ENCODE measurements at regions not wholly inside any gene's neighbourhood (a gene's known extent, or its start where the extent isn't known, plus 50 kb on each side); places are given as distances from the start of the nearest gene placed in this dataset.

DNA sequence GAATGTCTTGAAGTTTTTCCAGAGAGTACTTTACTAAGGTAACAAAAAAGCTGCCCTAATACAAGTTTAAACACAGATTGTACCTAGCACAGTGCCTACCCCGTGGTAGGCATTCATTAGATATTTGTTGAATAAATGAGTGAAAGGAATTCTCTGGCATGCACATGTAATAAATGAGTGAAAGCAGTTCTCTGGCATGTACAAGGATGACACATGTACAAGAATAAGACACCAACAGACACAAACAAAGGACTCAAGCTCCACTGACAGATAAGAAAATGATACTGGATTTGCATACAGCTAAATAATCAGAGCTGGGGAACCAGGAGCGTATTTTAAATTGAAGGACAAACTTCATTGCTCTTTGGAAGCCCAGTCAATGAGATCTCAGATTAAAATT, 535.8 kb downstream of the EFNA5 start:
- DNase-seq = no peak

- DNase-seq = no peak
These were observed 541.7 kb downstream of the EFNA5 start for GRCh38 chr5:107129051-107129450.

DNA sequence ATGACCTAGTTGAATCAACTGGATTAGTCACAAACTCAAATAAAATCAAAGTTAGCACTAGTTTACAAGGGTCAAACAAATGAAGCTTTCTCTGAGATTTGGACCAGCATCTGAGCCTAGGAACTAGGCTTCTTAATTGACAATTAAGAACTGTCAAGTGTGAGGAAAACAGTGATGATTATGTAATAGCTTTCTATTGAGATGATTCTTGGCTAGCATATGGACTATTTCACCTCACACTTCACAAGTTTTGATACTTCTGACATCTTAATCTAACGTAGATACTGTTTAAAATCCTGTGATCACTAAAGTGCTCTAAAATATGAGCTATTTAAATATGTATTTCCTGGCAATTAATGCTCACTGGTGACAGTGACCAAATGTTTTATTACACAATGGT, 542.9 kb downstream of the EFNA5 start:
- DNase-seq = no peak

GRCh38 chr5:107126341-107126740, 544.4 kb downstream of the EFNA5 start:
- DNase-seq = no peak

GRCh38 chr5:107124376-107124775, 546.4 kb downstream of the EFNA5 start:
- DNase-seq = no peak

DNA sequence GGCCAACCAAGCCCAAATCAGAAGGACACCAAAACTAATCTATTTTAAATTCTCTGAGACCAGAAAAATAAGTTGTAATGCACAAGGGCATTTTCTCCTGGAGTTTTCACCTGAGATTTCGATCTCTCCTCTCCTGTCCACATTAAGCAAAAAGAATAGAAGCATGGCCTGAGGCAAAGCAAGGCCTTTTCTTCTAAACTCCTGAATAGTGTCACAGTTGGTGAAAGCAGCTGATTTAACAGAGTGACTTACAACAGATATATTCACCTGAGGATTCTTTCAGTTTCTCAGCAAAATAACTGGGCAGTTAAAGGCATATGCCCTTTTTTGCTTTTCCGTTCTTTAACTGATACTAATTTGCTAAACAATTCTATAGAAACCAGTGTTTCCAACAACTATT, 547.7 kb downstream of the EFNA5 start:
- no peak for DNase-seq

GRCh38 chr5:107121793-107122519, 548.8 kb downstream of the EFNA5 start:
- no peak for DNase-seq

DNA sequence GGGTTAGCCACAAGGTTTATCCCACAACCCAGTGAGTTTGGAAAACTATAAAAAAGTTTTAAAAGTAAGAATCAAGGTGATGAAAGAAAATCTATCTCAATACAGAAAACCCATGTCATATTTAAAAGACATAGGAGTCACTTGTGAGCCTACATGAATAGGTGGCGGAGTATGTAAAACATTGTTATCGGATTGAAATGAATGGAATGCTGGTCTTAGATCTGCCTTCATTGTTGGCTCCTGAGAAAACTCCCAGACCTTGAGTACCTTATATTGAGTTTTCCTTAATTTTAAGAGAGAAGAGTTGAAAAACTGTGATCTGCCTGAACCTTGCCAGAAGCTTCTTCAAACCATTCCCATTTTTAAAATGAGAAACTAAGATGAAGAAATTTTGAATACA, 551.1 kb downstream of the EFNA5 start:
- no peak for DNase-seq

DNA sequence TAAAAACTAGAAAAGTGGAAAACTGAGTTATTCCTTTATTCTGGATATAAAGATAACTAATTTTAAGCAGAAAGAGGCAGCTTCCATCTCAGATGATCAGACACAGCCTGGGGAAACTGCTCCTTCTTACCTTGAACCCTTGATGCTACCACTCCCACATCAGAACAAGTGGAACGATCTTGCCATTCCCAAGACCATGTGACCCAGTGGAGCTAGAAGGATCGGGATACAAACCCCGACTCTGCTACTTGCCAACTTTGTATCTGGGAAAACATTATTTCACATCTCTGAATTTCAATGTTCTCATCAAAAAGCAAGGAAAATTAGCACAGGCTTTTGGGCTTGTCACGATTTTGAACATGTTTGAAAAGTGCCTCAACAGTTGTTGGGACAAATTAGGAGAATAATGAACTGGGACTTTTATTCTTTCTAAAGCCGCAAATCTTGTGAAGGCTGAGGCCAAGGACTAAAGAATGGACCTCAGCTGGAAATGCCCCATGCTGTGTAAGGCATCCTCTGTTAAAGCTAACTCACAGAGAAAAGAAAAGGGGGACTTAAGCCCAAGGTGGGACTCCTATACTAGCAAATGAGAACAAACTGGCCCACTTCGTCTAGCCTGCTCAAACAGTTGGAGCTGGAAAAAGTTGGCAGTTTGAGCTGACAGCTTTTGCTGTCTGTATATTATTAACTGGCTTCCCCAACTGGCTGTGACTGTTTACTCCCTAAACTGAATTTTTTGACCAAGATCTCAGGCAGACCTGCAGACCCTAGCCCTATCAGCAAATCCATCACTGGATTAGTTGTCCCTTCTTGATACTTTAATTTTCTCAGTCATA, 552.3 kb downstream of the EFNA5 start:
- no peak for DNase-seq

DNA sequence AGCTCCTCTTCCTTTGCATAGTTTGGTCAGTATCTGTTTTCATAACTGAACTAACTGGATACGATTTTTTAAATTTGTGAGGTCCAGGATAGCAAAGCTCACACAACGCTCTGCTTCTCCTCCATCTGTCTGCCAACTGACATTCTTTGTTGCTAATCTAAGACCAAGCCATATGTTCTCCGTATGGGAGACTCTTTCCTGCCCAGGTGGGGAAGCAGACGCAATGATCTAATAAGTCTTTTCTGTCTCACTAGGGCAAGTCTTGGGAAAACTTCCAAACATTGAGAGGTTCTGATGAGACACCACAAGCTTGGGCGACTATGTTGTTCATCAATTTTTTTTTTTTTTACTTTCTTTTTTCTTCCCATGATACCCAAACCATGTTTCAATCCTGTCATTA, 558.5 kb downstream of the EFNA5 start:
- no peak for DNase-seq

DNA sequence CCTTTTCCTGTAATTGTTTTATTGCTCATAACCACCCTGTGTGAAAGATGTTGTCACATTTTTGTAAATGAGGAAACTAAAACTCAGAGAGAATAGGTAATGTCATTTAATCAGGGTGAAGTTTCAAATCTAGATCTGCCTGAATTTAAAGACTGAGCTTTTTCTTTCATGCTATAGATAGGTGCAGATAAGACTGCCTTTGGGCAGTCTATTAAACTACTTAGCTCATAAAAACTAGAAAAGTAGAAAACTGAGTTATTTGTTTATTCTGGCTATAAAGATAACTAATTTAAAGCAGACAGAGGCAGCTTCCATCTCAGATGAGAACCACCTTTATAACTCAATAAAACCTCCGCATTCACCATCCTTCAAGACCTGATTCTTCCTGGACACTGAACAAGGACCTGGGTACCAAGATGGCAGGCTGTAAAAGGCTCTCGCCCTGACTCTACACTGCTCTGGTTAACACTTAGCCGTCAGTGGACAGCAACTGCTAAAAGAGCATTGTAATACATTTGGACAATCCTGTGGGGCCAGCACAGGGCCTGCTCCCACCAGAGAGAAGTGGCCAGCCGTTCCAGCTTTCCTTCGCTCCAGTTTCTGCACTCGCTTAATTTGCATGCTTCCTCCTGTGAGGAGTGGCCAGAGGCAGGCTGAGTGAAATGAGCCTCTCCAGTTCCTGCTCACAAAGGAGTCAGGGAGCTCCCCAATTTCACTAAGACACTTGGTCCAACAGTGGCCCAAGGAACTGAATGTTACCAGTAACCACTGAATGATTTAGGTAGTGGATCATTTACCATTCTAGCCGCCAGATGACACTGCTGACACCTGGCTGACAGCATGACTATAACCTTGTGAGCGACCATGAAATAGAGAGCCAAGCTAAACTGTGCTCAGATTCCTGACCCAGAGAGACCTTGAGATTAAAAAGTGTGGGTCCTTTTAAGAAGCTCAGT, 566.4 kb downstream of the EFNA5 start:
- DNase-seq = no peak

DNA sequence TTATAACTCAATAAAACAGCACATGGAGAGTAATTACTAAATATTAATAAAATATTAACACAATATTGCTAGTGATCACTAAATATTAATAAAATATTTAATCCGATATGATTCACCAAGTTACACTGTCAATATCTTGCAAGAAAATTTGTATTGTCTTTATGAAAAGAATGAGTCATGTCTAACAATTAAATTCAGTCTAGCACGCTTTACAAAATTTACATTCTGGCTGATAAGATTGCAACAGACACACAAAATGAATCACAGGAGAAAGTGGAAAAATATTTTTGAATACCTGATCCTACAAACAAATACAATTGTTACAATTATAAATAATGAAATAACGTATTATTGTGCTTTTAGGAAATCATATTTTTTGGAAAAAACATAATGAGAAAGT, 567.2 kb downstream of the EFNA5 start:
- no peak for DNase-seq

DNA sequence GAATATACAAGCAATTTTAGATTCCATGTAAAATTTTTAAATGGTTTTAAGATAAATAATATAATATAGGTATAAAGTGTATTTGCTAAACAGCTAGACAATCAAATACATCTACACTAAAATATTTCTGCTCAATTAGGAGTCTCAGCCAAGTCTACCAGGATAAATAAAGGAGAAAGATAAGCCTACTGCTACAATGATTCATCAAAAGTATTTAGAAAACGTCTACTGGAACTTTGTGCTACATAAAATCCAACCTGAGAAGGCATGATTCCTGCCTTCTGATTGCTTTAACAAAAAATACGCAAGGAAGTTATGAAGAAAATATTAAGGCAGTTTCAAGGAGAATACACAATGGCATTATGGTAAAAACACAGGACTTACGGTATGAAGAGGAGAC, 570.6 kb downstream of the EFNA5 start:
- no peak for DNase-seq

DNA sequence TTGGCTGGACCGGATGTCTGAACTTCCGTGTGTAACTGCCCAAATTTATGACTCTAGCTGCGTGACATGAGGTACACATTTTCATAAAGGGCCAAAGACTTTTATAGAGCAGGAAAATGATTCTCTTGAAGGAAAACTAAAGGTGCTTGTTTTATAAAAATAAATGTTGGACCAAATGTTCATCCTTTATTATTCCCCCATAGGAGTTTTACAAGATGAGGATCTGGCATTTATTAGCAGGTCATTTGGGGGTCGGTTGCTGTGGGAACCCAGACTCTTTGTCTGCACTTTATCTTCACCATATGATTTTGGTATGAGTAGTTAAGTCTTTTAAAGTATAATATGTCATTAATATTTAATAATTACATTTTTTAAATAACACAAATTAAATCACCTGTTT, 571.2 kb downstream of the EFNA5 start:
- no peak for DNase-seq

- DNase-seq = no peak
These were observed 578.0 kb downstream of the EFNA5 start for GRCh38 chr5:107092695-107093094.

DNA sequence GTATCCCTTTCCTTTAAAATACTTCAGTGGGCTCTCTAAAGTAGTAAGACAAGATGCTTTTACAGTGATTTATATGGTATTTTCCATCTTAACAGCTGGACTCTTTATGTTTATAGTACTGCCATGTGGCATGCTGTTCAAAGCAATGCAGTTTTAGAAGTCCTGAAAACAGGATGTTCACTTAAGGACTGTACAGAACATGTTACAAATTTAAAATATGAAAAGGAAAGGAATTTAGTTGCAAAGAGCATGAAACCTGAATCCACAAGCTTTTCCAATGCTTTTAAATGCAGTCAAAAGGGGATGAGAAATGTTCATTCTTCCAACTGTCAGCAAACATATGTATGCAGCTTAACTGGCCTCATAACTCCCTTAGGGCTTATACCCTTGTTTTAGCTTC, 580.2 kb downstream of the EFNA5 start:
- no peak for DNase-seq

GRCh38 chr5:107088907-107089306, 581.8 kb downstream of the EFNA5 start:
- DNase-seq = no peak

DNA sequence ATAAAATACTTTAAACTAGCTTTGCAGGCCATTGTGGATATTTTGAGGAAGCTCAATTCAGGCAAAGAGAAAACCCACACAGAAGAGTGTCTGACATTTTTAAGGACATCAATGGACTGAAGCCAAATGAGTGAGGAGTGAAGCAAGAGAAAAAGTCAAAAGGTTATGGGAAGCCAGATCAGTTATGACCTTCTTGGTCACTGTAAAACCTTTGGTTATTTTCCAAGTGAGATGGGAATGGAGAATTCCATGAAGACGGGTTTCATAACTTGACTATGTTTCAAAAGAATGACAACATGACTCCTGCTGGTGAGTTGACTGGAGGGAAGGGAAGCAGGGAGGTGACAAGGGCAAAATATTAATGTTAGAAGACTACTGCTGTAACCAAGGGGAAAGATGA, 585.2 kb downstream of the EFNA5 start:
- DNase-seq = no peak

DNA sequence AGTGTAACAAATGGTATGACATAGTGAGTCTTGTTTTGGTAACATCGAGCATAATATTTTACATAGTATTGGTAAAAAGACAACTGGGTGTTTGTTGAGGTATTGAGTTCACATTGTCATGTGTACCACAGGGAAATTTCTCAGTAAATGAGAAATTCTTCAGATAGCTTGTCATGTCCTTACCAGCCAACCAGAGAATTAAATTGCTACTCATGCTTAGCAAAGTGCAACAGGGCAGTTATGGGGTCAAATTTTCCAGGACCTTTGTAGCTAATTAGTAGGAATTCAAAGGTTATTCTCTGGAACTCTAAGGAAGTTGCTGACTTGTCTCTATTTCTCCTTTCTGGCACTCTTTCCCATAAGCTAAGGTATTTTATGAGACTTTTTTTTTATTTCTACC, 595.7 kb downstream of the EFNA5 start:
- no peak for DNase-seq

DNA sequence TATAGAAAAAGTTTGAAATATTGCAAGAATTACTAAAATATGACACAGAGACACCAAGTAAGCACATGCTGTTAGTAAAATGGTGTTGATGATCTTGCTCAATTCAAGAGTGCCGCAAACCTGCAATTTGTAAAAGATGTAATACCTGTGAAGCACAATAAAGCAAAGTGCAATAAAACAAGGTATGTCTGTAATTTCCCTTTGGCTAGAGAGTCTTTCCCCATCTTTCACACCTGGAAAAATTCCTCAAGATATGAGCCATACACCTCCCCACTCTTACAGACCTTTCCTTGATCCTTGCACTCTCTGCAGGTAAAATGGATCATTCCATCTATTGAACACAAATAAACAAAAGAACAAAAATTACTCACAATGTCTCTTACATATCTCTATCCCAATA, 597.8 kb downstream of the EFNA5 start:
- no peak for DNase-seq

DNA sequence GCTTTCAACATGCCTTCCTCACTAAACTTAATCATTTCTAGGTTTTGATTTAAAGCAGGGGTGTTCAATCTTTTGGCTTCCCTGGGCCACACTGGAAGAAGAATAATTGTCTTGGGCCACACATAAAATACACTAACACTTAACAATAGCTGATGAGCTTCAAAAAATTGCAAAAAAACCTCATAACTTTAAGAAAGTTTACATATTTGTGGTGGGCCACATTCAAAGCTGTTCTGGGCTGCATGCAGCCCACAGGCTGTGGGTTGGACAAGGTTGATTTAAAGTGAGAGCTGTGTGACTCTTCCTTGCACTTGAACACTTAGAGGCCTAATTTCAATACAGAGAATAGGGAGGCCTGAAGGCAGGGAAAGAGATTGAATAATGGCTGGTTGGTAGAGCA, 598.3 kb downstream of the EFNA5 start:
- no peak for DNase-seq

GRCh38 chr5:107068782-107069181, 602.0 kb downstream of the EFNA5 start:
- no peak for DNase-seq

DNA sequence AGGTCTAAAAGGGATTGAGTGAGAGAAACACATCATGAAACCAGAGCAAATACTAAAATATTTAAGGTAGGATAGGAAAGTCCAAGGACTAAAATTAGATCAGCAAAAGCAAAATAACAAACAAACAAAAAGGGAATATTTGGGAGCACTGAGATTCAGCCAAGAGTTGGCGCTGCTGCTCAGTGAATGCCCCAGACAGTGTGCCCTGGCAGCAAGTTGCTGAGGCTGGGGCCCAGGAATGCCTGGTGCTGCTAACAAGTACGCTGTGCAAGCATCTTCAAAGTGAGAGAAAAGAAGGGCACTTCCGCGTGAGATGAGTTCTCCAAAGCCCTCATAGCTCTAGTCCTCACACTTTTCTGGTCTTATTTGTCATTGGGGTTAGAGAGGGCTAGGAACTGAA, 603.3 kb downstream of the EFNA5 start:
- DNase-seq = no peak

Measured in SHP77 treated with DMSO at 0.1 percent for 48 hours (cell line).